Mesenteric fat pad (tissue), 1 donor: ENCODE measurements at regions not wholly inside any gene's neighbourhood (a gene's known extent, or its start where the extent isn't known, plus 50 kb on each side); places are given as distances from the start of the nearest gene placed in this dataset.

Source experiments
- DNase-seq: peaks from one replicate; pipeline ENCODE4 v3.0.0-alpha.2; 2020; ENCODE audit warnings: low spot score
- donor health status: DM: yes; HTN: yes; CAD: no.

DNA sequence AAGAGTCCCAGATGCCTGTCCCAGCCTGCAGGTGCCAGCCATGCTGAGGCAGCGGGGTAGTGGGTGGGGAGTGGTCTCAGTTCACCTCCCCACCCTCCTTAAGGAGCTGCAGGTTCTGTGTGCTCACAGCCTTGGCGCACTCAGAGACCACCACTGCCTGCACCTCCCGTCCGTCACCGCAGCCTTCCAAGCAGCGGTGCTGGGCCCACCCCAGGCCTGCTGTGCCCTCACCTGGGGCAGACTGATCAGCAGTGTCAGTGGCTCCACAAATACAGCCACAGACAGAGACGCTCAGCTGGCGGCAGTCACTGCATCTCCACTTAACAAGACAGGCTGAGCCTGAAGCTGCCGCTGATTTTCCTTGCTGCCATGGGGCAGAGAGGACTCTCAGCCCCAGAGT, 120.2 kb downstream of the RFLNA start:
- DNase-seq, result no peak

DNA sequence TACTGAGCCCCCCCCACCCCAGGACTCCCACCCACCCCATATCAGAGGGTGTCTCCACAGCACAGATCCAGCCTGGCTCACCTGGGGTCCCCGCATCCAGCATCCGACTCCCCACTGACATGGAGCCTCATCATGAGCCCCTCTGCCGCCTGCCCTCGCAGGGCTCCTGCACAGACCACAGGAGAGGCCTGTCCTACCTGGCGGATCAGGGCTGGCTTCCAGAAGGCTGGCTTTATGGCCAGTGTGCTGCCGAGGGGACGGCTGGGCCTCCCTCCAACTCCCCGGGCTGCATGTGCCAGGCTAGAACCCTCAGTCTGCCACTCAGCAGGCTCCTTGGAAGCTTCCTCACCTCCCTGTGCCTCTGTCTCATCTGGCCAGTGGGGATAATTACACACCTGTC, 119.0 kb downstream of the RFLNA start:
- DNase-seq, result no peak

DNA sequence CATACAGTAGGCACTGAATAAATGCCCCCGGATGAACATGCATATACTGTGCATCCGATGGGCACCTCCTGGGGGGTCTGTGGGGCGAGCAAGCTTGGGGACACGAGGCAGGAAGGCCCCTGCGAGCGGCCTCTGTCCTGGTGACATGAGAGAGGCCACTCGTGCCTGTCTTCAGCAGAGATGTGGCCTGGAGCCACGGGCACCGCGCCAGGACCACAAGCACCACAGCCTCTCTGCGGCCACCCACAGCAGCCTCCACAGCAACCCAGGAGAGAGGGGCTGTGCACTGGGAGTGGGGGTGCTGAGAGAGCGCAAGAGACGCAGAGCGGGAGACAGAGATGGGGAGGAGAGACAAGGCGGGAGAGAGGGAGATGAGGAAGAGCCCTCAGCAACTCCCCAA, 118.5 kb downstream of the RFLNA start:
- no peak for DNase-seq

DNA sequence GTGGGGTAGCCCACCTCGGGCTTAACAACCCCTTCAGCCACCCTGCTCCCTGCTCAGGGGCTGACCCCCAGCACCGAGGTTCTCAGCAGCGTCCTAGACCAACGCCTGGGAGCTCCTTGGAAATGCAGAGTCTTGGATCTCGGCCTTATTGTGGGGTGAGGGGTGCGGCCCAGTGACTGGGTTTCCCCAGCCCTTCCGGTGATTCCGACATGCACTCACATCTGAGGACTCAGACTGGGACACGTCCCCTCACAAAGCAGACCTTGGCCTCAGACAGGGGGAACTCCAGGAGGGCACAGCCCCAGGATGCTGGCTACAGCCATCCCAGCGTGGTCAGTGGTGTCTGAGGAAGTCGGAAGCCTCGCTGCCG, 117.7 kb downstream of the RFLNA start:
- DNase-seq, result no peak

DNA sequence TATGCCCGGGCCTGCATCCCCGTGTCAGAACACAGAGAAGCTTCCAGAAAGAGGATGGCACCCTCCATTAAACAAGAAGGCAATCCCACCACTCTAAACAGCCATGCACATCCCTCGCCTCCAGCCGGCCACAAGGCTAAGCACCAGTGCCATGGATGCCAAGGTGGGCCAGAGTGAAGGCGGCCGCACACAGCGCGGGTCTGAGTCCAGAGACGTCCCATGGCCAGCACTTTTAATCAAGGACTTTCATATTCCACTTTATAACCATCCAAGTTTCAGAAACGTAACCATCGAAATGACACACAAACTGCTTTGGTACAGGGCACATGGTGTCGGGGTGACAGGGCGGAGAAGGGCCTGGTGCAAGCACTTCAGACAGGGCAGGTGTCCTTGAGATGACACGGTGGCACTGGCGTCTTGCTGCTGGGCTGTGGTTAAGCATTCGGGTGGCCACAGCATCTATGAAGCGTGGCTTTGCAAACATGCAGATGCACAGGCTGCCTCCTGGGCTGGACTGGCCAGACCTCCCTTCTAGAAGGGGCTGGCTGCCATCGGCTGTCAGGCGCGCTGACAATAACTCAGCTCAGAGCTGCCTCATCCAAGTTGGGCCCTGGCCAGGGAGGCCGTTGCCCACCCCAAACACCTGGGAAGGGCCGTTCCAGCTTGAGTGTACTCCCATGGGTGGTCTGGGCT, 117.2 kb downstream of the RFLNA start:
- no peak for DNase-seq

DNA sequence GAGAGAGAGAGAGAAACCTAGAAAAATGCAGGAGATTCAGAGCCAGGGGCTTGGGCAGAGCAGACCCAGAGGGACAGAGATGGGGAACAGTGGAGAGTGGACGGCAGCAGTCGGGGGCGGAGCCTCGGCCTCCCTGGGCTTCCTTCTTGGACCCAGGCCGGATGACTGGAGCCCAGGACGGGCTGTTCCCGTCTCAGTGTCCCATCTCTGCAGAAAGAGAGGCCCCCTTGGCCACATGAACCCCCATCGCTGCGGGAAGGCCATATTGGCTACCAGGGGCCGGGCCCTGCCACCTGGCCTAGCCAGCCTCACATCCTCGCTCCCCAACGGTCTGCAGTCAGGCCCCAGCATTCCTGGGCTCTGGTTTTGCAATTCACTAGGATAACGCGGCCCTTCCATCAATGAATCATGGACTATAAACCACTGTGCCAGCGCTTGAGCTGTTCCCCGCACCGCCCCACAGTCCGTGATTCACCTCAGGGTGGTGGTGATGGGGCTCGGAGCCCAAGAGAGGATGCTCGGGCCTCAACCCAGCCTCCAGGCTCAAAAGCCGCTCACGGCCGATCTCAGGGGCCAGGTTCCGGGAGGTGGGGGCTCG, 116.5 kb downstream of the RFLNA start:
- DNase-seq, result no peak

DNA sequence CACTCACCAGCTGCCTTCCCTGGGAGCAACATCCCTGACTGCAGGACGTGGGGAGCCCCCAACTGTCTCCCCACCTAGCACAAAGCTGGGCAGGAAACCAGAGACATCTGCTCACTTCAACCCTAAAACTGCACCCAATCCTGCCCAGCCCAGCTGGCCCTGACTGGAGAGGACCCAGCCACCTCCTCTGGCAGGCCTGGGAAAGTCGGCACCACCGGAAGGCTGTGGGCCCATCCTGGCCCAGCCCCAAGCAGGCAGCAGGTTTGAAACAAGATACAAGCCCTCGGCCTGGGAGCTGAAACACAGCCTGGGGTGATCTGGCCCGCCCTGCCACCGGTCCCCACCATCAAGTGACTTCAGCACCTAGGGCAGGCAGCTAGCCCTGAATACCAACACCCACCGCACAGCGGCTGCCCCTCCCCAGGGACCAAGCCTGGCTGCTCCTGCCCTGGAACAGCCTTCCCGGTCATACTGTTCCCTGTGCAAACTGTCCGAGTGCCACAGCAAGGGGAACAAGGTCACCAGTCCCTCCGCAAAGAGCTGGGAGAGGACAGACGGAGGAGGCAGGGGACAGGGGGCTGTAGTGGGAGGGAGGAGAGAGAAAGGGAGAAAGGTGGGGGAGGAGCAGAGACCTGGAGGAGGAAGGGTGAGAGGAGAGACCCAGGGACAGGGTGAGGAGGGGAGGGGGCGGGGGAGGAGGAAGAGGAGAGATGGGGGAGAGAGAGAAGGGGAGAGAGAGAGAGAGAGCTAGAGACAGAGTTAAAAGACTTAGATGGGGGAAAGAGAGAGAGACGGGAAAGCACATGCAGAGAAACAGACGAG, 115.7 kb downstream of the RFLNA start:
- DNase-seq, result no peak

DNA sequence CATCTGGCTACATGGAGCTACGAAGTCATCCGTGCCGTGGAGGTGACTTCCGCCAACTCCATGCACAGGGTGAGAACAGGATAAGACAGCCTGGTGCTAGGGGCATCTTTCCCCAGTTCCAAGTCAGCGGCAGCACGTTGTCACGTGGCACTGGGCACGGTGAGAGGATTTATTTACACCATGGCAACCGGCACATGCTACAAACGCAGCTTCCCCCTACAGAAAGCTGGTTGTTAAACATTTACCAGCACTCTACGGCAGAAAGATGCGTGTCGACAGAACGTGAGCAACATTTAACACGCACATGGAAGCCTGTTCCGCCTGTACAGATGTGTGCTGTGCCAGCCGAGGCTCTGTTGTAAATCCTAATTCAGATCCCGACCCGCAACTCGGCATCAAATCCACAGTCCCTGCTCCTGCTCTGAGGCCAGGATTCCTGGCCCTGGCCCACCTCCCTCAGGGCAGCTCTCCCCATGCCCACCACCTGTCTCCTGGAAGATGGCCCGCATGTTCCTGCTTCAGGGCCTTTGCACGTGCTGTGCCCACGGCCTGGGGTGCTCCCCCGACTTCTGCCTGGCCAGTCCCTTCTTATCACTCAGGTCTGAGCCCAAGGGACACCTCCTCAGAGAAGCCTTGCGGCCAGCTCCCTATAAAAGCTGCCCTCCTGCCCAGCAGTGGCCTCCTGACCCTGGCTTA, 114.1 kb downstream of the RFLNA start:
- no peak for DNase-seq

DNA sequence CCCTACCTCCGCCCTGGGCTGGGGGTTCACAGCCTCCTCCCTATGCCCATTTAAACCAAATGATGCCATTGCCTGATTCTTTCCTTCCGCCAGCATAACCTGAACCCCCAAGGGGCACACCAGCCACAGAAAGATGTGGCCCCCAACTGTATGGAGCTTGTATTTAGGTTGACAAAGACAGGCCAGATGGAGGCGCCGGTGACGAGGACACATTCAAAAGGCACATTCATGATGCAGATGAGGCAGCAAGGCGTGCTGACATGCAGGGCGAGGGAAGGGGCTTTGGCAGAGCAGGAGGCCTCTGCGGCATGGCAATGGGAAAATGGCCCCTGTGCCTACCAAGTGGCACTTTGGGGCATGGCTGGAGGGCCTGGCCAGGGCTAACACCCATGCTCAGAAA, 112.2 kb downstream of the RFLNA start:
- no peak for DNase-seq

DNA sequence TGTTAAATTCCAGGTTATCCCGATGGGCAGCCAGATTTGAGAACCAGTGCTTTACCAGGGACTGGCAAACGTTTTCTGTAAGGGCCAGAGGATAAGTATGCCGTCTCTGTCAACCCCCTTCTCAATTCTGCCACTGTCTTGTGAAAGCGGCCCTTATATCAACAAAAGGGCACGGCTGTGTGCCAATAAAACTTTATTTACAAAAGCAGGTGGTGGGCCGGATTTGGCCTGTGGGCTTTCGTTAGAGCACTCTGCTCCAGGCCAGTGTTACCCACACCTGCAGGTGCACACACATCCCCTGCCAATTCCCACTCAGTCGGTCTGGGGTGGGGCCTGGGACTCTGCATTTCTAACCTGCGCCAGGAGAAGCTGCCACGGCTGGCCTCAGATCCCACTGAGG, 111.2 kb downstream of the RFLNA start:
- DNase-seq, result no peak

DNA sequence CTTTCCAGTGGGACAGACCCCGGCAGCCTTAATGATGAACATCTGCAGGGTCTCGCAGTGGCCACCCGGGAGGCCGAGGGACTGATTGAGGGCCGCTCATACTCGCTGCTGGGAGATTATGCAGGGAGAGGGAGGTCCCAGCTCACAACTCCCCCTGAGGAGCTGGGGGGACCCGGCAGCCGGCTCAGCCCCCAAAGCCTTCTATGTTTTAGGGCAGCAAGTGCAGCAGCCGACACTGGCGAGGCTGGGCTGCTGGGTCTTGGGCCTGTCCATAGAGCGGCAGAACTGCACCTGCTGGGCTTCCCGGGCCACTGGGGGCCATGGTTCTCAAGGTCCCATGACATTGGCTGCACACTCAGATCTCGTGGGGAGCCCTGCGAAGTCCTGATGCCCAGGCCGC, 110.7 kb downstream of the RFLNA start:
- DNase-seq, result no peak

DNA sequence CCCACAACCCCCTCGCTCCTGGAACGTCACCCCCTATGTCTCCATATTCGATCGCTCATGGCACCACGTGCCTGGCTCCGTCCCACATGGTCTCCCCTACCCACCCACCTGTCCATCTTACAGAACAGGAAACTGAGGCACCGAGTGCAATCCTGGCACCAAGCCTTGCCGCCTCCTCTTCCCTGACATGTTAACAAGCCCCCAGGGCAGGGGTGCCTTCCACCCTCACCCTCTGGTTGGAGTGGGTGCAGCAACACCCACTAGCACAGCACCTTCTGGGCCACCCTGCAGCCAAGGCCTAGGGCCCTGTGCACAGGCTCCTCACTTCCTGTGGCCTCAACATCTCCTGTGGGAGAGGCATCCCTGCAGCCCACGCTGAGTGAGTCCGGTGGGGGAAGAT, 110.3 kb downstream of the RFLNA start:
- no peak for DNase-seq

DNA sequence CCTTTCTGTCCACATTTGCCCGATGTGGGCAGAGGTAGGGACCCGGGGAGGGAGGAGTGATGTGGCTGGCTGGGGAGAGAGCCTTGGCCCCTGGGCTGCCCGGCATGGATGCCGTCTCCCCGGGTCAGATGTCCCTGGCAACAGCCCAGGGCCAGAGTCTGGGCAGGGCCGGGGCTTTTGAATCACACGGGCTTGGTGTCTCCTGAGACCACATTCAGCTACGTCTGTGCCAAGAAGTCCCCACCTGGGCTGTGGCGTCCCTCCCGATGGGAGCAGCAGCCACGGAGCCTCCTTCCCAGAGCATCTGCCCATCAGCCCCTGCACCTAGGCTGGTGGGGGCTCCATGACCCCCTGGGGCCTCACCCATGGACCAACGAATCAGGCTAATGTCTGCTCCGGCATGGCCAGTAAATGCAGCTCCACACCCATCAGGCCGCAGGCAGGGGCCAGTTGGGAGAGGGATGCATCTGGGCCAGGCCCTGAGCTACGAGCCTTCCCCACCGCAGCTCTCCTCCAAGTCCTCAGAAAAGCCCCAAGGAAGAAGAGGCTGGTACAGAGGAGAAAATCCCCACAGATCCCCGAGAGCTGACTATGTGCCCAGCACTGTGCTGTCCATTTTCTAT, 109.4 kb downstream of the RFLNA start:
- DNase-seq, result no peak

DNA sequence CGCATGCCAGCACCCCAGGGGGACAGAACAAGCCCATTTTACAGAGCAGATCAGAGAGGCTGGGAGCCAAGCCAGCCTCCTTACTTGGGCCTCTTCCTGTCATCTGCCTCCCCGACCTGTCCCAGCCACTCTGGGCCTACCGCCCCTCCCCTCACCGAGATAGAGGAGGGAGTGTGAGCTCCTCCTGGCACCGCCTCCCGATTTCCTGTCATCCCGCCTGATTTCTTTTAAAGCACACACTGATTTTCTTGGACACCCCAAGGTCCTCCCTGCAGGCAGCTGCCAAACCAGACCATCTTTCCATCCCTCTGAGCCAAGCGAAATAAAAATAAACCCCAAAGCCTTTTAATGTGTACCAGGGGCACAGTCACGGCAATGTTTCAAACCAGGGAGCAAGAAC, 108.4 kb downstream of the RFLNA start:
- no peak for DNase-seq

DNA sequence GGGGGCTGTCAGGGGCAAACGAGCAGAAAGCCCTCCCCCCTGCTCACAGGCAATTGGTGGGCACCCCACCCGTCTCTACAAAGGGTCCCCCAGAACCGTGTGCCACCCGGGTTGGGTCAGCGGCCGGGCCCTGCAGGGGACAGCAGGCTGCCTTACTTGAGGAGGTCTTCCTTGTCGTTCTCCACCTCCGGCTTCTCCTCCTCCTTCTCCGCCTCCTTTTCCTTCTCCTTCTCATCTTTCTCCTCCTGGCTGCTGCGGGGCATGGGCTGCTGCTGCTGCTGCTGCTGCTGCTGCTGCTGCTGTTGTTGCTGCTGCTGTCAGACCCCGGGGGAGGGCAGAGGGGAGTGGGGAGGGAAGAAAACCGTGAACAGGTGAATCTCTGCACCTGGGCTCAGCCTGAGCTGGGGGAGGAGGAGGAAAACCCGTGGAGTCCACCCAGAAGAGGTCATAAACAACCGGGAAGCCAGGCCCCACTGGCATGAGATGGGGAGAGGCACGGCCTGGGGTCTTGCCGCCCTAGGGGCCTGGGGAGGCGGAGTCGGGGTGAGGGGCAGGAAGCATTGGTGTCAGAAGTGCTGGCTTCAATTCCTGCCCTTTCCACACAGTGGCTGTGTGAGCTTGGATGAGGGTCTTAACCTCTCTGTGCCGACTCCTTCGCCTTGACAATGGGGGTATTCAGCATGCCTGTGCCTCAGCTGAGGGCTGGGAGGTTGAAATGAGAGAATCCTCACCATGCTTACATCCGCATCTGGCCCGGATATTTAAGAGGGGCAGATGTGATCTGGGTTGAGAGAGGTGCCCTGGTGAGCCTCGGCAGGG, 107.6 kb downstream of the RFLNA start:
- no peak for DNase-seq

DNA sequence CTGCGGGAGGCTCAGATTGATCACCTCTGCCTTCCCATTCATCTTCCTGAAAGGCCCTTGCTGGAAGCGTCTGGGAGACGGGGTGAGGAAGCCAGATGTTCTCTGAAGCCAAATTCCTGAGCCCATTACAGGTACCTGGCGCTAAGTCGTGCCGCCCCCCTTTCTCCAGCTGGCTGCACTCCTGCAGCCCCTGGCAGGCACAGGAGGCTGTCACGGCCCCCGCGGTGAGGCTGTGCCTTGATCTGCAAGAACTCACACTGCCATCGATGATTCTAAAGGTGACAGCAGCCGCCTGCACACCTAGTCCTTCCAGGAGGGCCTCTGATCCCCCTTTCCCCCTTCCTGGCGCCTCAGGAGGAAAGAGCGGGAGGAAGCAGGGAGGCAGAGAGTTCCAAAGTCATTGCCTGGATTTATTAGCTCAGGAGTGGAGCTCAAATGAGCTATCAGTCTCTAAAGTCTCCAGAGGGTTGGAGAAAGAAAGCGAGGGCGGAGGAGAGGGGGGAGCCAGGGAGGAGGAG, 106.9 kb downstream of the RFLNA start:
- DNase-seq, result no peak

DNA sequence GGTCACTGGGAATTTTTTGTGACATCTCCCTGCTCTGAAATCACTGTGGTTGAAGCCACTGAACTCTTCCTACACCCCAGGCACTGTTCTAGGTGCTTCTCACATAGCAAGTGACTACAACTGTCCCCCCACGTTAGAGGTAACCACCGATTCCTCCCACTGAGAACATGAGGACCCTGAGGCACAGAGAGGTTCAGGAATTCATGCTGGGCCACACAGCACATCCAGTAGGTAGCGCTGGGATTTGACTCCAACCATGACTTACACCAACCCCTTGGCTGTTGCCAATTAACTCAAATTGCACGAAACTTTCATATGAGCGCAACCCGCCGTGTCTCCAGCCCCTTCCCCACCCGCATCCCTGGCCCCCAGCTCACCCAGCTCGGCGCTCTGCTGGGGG, 105.2 kb downstream of the RFLNA start:
- no peak for DNase-seq

DNA sequence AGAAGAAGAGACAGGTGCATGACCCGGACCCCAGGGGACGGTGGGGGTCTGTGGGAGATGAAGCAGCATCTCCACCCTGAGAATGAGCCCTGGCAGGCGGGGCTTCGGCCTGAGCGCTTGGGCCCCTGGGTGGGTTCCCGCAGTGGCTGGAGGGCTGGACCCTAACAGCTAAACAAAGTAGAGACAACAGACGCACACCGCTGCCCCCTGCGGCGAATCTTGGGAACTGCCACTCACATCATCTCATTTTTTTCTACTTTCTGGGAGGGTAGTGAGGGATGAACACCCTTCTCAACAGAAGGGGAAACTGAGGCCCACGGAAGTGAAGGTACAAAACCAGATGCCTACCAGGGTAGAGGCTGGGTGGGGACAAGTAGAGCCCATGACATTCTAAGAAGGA, 104.7 kb downstream of the RFLNA start:
- no peak for DNase-seq

DNA sequence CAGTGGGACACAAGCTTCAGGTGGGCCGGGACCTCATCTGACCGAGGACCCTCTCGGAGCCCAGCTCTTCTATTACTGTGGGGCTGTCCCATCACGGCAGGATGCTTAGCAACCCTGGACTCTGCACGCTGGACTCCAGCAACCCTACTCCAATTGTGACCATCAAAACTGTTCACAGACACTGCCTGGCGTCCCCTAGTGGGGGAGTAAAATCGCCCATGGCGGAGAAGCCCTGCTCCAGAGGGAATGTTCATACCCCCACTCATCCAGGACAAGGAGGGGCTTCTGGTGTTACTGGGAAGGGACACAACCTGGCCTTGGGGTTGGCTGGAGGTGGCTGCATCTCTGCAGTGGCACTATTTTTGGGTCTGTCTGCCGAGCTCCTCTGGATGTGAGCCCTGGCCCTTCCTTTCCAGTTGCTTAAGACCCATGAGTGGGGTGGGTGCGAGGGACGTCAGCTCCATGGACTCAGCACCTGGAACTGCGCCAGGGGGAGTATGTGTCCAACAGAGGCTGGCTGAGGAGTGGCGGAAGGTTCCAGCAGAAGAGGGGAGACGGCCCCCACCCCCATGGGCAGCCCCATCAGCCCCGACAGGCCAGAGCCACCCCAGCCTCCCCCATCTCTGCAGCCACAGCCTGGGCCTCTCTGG, 103.8 kb downstream of the RFLNA start:
- no peak for DNase-seq
